Dermis microvascular lymphatic vessel endothelial cell (primary cell): ENCODE measurements at regions not wholly inside any gene's neighbourhood (a gene's known extent, or its start where the extent isn't known, plus 50 kb on each side); places are given as distances from the start of the nearest gene placed in this dataset.
"Not testable (repeated sequence)": the region's sequence is repeated elsewhere in the genome, so short reads cannot be mapped to it uniquely, and the experiment has no call there.

Source experiments
- DNase-seq, 2 donors: peaks; one replicate each; pipeline versions ENCODE4 v3.0.0 to v3.0.0-alpha.2; 2010; ENCODE audit warnings: low read depth in 2 of 2

DNA sequence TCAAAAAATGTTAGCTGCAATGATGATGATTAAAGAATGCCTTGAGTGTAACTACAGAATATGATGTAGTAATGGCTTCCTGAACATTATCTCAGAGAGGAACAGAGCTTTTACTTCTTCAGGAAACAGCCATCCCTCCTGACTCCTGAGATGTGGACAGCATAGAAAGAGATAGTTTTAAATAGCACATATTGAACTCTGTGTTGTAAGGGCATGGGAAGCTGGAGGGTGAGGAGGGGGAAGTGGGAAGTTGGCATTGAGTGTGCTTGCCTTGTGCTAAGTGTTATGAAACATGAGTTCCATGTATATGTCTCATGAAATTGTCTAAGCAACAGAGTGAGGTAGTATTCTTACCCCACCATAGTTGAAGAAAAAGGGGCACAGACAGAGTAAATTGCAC lies 161.5 kb upstream of the SLC28A3 start:
- no peak for DNase-seq

DNA sequence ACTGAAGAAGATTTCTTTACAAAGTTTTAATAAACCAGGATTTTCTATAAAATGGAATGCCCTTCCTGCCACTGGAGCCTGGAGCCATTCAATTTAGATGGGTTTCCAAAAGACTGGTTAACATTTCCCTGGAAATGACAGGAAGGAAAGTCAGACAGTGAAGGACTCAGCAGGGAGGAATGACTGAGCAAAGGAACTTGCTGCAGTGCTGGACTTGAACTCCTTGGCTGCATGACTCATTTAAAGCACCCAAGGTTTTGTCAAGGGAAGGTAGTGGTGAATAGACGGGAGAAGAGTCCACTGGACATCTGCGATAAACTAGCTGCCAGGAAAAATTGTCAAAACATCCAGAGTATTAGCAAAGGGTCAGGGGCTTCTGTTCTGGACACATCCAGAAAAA lies 163.8 kb upstream of the SLC28A3 start:
- no peak for DNase-seq

DNA sequence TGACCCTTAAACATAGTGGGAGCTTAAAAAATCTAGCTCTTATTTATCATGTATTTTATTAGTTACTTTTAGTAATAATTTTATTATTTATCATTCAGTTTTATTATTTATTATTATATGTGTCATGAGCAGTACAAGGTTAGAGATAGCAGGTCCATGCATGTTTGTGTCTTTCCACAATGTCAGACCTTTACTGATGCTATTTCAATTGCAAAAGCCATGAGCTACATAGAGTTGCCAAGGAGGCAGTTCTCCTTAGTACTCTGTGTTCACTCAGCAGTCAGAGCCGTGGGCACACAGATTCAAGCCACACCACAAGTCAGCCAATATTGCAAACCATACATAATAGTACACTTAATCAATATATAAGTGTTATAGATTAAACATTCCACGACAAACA lies 157.9 kb upstream of the NTRK2 start:
- DNase-seq, result no peak

DNA sequence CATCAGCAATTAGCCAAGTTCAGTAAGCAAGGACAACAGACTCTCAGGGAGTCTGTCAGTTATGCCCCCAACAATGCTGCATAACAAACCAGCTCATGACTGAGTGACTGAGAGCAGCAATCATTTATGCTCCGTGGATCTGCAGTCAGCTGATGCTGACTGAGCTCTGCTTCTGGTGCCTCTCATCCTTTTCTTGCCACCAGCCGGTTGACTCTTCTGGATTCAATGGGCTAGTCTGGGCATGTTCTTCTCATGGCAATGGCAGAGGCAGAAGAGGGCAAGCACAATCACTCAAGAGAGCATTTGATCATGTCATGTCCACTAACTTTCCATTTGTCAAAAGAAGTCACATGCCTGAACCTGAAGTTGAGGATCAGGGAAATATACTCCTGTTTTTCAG lies 157.0 kb upstream of the NTRK2 start:
- no peak for DNase-seq

DNA sequence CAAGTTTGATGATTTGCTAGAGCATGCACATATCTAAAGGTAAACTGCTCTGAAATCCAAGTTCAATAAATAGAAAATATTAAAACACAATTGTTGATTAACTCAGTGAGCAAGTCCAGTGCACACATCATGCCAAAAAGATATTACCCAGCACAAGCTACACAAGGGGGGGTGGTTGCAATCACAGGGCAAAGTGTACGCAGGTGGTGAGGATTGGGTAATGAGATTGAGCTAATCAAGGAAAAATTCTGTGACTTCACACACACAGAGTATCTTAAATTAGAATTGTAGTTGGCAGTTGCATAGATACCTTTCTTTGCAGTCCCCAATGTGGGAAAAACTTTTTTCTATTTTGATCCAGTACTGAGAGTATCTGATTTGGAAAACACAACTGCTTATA lies 156.1 kb upstream of the NTRK2 start:
- DNase-seq, result no peak

DNA sequence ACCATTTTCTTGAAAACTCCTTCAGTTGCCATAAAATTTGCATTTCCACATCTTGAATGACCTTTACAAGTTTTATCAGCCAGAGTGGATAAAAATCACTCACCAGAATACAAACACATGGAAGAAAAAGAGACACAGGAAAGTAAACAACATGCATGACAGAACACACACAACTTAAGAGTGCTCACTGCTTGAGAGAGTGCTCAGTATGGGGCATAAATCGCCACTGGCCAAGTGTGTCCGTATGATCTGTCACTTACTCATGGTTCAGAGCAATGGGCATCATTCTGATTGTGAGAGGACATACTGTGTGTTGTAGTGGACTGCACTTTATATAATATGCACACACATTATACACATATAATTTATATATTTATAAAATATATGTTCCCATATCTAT lies 155.6 kb upstream of the NTRK2 start:
- no peak for DNase-seq

DNA sequence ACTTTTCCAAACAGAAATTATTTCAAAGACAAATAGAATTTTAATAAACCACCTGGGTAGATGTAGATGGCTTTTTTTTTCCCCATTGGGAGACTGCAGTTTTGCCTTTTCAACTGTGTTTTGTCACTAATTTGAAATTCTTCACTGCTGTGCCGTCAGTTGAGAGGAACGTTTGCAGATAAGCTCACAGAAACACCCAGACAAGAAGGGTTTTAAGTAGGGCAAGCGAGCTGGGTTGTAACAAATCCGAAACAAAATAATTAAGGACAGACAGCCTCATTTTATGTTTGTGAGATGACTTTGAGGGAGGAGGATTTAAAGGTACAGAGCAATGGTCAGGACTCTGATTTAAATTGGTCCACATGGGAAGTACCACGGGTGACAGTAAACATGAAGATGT lies 155.1 kb upstream of the NTRK2 start:
- no peak for DNase-seq

DNA sequence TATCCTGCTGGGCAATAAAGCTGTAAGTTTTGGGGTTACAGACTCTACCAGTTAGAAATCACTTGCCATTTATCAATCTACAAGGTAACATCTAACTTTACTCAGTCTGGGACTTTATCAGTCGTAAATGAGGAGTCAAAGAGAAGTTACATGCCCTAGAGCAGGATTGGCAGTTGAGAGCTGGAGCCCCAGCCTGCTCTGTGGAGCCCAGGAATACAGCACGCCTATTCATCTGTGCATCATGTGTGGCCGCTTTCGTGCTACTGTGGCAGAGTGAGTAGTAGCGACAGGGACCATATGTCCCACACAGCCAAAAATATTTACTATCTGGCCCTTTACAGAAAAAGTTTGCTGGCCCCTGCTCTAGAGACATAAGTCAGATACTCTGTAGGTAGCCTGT lies 152.5 kb upstream of the NTRK2 start:
- no peak for DNase-seq

DNA sequence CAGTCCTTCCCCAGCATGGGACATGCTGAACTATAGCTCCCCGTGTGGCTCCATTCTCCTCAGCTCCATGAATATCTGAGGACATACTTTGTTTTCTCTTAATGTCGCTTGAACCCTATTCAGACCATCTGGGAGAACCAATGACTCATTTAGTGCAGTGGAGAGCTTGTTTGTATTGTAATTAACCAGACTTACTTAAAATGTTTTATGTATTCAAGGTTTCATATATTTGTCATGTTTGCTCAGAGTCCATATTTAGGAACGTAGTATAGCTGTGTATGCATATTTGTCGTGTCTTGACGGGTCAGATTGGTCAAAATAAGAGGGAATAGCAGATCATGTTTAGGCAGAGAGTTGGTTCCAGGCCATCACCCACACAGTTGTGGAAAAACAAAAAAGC lies 150.1 kb upstream of the NTRK2 start:
- no peak for DNase-seq

DNA sequence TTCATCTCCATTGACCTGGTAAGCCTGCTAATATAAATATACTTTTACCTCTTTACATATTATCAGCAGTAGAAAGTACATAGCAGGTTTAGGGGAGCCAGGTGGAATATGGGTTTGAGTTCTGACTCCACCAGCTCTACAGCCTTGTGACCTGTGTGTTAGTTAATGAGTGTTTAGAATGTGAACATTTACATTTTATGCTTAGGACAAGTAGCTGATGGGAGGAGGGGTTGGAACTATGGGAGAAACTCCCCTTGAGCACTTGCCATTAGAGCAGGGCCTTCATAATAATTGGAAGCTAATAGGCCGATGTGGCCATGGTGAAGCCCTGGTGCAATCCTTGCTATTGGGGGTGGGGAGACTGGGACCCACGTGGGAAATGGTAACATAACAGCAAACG lies 148.3 kb upstream of the NTRK2 start:
- no peak for DNase-seq

DNA sequence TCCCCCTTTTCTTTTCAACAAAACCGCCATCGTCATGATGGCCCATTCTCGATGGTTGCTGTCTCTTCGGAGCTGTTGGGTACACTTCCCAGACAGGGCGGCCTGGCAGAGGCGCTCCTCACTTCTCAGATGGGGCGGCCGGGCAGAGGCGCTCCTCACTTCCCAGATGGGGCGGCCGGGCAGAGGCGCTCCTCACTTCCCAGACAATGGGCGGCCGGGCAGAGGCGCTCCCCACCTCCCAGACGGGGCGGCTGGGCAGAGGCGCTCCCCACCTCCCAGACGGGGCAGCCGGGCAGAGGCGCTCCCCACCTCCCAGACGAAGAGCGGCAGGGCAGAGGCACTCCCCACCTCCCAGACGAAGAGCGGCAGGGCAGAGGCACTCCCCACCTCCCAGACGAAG lies 143.3 kb upstream of the NTRK2 start:
- not testable (repeated sequence) for DNase-seq

DNA sequence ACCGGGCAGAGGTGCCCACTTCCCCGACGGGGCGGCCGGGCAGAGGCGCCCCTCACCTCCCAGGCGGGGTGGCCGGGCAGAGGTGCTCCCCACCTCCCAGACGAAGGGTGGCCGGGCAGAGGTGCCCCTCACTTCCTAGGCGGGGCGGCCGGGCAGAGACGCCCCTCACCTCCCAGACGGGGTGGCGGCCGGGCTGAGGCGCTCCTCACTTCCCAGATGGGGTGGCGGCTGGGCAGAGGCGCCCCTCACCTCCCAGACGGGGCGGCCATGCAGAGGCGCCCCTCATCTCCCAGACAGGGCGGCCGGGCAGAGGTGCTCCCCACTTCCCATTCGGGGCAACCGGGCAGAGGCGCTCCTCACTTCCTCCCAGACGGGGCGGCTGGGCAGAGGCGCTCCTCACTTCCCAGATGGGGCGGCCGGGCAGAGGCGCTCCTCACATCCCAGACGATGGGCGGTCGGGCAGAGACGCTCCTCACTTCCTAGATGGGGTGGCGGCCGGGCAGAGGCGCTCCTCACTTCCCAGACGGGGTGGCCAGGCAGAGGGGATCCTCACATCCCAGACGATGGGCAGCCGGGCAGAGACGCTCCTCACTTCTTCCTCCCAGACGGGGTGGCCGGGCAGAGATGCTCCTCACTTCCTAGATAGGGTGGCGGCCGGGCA lies 142.3 kb upstream of the NTRK2 start:
- DNase-seq, result not testable (repeated sequence)

DNA sequence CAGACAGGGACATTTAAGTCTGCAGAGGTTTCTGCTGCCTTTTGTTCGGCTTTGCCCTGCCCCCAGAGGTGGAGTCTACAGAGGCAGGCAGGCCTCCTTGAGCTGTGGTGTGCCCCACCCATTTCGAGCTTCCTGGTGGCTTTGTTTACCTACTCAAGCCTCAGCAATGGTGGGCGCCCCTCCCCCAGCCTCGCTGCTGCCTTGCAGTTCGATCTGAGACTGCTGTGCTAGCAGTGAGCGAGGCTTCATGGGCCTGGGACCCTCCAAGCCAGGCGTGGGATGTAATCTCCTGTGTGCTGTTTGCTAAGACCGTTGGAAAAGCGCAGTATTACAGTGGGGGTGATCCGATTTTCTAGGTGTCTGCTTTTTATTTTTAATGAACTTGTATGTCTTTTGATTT lies 133.6 kb upstream of the NTRK2 start:
- not testable (repeated sequence) for DNase-seq

DNA sequence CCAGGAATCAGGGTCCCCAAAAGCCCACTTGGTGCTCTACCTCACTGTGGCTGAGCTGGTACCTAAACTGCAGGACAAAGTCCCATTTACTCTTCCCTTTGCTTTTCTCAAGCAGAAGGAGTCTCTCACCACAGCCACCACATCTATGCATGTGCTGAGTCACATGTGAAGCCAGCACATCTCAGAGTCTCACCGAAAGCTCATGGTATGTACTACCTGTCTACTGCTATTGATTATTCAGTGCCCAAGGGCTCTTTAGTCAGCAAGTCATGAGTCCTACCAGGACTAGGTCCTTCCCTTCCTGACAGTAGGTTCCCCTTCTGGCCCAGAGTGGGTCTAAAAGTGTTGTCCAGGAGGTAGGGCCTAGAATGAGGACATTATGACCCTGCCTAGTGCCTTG lies 130.7 kb upstream of the NTRK2 start:
- DNase-seq, result no peak

DNA sequence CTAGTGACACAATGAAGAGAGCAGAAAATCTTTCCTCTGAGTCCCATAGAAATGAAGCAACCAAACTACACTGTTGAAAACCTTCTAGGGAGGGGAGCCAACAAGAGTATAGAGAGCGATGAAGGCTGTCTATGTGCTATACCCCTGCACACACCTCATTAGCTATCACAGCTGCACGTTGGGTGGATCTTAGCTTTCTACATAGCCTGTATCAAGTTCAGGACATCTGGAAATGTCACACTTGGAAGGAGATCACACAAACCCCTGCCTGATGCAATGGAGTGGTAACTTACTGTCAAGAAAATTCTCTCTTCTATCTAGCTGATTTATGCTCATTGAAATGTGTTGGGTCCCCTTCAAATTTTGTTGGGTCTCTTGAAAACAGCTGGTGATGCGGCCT lies 127.0 kb upstream of the NTRK2 start:
- no peak for DNase-seq

DNA sequence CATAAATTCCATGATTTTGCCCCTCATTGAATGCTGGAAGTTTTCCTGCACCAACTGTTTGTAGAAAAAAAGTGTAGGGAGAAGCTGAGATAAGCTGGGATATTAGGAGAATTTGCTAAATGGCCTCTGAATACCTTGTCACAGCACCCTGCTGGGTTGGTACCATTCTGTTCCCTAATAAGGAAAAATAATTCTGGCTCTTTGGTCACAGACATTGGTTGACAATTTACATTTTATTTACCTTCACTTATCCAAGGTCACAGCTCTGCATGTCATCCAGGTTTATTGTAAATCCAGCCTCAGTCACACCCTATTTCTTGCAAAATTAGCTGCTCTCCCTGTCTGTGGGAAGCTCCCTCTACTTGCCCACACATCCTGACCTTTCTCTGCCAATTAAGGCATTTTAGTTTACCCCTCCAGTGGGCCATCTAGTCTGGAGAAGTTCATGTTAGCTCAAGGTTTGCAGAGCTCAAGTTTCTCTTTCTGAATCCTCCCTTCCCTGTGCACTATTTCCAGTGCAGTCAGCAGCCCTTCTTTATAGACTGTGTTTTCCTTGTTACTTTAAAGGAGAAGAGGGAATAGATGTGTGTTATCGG lies 115.4 kb upstream of the NTRK2 start:
- no peak for DNase-seq

DNA sequence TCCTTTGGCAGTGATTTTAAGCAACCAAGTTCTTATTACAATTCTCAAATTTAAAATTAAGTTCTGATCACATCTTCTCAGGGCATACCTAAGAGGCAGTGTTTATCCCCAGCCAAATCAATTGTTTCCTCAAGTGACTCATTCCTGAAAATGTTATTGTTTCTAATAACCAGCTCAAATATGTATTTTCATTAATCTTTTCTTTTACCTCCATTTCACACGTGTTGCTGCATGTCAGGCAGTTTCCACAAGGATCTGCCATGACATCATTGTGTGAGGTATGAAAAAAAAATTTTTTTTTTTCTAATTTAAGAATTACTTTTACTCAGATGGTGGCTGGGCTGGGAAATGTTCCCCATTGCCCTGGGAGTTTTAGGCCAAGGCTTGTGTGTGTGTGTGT lies 113.0 kb upstream of the NTRK2 start:
- no peak for DNase-seq

DNA sequence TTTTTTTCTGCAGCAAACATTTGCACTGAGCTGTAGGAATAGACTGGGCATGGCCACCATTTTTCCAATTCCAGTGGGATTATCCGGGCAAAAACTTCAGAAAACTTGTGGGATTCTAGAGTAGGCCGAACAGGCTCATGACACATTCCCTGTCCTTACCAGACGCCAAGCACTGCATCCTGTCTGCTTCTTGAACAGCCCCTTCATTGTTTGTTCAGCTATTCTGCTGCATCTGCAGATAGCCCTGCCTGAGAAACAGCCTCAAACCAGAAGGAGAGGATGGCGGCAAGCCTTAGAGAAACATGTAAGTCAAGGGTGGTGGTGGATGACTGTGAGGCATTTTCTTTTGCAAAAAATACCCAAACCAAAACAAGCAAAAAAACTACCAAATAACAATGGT lies 111.8 kb upstream of the NTRK2 start:
- no peak for DNase-seq

DNA sequence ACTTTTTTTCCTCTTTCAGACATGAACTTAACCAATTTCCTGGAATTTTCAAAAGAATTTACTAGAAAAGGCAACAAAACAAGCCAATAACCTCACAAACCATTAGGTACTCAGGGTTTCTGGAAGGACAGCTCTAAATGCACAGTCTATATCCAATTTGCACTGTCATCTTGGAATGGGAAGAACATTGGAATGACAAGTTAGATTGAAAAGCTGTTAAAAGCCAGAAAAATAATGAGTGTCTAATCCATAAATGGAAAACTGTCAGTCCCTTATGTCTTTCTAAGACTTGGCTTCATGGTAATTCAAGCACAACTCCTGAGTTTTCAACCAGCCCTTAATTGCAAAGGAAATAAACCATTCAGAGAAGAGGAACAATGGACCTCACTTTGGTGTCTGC lies 105.8 kb upstream of the NTRK2 start:
- no peak for DNase-seq

DNA sequence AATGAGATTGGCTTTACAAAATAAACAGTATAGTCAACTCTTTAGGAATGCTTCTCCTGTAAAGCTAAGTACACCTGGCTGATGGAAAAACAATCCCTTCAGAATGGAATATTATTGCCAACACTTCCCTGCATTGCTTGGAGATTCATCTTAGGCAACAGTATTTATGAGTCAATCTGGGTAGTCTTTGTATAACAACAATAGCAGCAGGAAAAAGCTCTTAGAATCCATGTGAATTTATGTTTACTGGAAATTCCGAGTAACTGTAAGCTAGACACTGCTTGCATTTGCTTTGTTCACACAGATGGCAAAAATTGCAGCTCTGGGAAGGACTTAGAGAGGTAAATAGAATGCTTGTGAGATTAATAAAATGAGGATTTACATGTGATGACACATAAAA lies 101.7 kb upstream of the NTRK2 start:
- DNase-seq, result no peak

DNA sequence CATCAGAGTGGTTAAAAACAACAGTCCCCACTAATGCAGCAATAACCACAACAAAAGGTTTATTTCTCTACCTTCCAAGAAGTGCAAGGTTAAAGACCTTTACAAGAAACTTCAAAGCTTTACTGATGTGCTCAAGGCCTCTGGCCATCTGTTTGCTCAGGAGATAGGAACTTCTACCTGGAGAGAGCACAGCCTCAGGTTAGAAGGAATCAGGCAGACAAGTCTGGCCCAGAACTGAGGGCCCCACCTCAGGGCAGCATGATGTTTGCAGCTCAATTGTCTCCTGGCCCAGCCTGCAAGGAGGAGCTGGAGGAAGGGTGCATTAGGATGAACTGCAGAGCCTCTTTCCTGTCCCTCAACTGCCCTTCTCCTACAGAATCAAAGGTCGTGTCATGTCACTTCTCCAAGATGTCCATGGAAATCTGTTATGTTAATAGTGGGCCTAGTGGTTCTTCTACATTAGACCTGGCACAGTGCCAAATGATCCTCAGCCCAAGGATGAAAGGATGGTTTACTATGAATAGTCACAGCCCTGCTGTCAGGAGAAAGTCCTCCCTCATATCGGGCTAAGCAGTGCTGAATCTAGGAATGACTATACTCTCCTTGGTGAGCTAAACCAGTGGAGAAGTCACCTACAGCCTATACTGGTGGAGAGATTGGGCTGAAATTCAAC lies 98.9 kb upstream of the NTRK2 start:
- DNase-seq, result no peak

DNA sequence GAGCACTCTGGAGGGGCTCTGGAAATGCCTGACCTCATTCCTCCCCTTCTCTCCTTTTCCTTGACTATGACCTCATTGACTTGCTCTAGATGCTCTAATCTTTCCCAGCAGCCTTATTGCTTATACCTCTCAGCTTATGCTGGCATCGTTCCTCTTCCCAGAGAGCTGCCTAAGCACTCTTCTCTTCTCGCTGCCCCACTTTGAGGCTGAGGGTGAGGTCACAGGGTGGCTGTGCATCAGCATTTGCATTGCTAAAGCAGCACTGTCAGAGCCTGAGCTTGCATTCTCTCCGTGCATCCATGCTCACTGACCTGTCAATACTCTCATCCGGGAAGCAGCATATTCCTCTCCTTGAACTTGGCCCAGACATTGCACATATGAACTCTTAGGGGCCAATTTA lies 96.4 kb upstream of the NTRK2 start:
- DNase-seq, result no peak

DNA sequence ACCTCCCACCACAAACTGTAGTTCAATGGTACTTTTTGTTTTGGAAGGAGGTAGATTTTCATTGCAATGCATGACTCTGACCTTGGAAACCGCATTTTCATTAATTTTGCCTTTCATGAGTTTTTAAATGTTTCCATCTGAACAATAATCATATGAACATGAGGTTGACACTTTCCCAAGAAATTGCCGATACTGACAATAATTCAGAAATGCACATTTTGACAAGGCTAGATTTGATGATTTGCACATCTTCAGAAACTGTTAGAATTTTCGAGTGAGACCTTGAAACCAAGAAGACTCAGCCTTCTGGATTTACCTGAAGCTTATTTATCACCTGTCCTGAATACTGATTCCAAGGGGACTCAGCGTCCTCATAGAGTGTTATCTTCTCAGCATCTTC lies 93.8 kb upstream of the NTRK2 start:
- DNase-seq, result no peak
